ENCODE measurements at regions not wholly inside any gene's neighbourhood (a gene's known extent, or its start where the extent isn't known, plus 50 kb on each side); places are given as distances from the start of the nearest gene placed in this dataset.

DNA sequence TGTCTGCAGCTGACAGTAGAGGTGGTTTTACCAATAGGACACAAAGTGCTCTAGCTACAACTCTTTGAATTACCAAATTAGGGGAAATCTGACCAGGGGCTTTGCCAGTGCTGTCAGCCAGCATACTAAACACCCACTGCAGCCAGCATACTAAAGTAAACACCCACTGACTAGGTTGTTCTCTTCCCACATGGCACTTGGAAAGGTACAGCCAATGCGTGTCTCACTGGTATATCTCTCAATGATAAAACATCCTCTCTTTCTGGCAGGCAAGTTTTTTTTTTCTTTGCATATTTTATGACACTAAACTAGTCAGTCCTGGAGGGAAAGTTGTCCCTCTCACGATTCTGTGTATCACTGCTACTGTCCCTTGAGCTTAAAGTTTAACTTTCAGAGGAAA is 216.1 kb downstream of the TLE1 start:
- no peak overlapping the region for H3K4me3 ChIP-seq (ENCODE audit: low read depth, low read length)
- H3K36me3 ChIP-seq (ENCODE audit: control insufficient read depth, insufficient read depth, low read length): no peaks in the 10 kb centered on the region
- TF ChIP-seq CTCF (IDR thresholded peaks at IDR 0.05; ENCODE audit: insufficient read depth, low read length, poor library complexity, severe bottlenecking): no peak
- H3K27me3 ChIP-seq (ENCODE audit: control insufficient read depth, insufficient read depth, low read length): no peaks in the 10 kb centered on the region
- DNase-seq (ENCODE audit: low read depth): no peak

- Histone ChIP-seq H3K27me3 (ENCODE audit: control insufficient read depth, insufficient read depth, low read length) (no peaks in the 10 kb centered on the region), H3K36me3 (ENCODE audit: control insufficient read depth, insufficient read depth, low read length) (no peaks in the 10 kb centered on the region), H3K4me3 (ENCODE audit: low read depth, low read length) (no peak overlapping the region)
- no peak for DNase-seq (ENCODE audit: low read depth)
- TF ChIP-seq CTCF (IDR thresholded peaks at IDR 0.05; ENCODE audit: insufficient read depth, low read length, poor library complexity, severe bottlenecking): no peak
Measured at GRCh38 chr9:81472701-81473100, 216.6 kb downstream of the TLE1 start.

DNA sequence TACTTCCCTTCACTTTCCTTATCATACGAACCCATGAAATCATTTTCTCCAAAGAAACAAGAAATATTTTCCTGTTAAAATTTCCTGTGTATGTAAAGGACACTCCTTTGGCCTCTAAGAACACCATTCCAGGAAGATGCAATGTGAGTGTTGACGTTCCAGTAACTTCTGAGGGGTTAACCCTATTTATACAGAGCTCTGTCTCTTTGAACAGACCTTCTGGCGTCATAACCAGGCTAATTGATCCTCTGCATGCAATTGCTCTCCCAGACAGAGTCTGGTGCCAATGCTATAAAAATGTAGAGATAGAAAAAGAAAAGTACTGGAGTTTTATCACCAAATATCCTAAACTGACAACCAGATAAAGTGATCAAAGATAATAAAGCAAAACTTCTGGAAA is 218.5 kb downstream of the TLE1 start:
- no peak for TF ChIP-seq CTCF (IDR thresholded peaks at IDR 0.05; ENCODE audit: insufficient read depth, low read length, poor library complexity, severe bottlenecking)
- H3K4me3 ChIP-seq (ENCODE audit: low read depth, low read length): no peak overlapping the region
- H3K36me3 ChIP-seq (ENCODE audit: control insufficient read depth, insufficient read depth, low read length): no peaks in the 10 kb centered on the region
- H3K27me3 ChIP-seq (ENCODE audit: control insufficient read depth, insufficient read depth, low read length): no peaks in the 10 kb centered on the region
- DNase-seq (ENCODE audit: low read depth): no peak

DNA sequence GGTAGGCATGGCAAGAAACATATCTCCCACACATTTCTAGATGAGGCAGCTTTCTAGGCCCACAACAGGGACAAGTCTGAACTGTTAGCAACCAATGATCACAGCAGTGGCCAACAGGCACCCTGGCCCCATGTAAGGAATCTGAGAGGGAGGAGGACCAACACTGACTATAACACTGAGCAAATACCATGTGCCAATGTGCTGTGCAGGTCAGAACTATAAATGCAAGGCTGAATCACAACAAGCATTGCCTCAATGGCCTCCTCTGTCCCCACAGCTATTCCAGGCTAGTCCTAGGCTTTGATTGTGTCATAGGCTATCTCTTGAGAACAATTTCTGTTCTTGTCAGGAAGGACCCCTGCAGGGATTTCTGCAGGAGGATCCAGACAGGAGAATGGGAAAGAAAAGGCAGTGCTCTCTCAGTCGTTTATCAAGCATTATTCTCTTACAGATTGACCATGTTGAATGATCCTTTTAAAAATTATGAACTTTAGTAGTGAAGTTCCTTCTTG is 221.2 kb downstream of the TLE1 start:
- no peak overlapping the region for H3K4me3 ChIP-seq (ENCODE audit: low read depth, low read length)
- DNase-seq (ENCODE audit: low read depth): no peak
- TF ChIP-seq CTCF (IDR thresholded peaks at IDR 0.05; ENCODE audit: insufficient read depth, low read length, poor library complexity, severe bottlenecking): no peak
- H3K36me3 ChIP-seq (ENCODE audit: control insufficient read depth, insufficient read depth, low read length): no peaks in the 10 kb centered on the region
- no peaks in the 10 kb centered on the region for H3K27me3 ChIP-seq (ENCODE audit: control insufficient read depth, insufficient read depth, low read length)

GRCh38 chr9:81466981-81467380 is 222.4 kb downstream of the TLE1 start:
- no peaks in the 10 kb centered on the region for H3K27me3 ChIP-seq (ENCODE audit: control insufficient read depth, insufficient read depth, low read length)
- no peak overlapping the region for H3K4me3 ChIP-seq (ENCODE audit: low read depth, low read length)
- TF ChIP-seq CTCF (IDR thresholded peaks at IDR 0.05; ENCODE audit: insufficient read depth, low read length, poor library complexity, severe bottlenecking): no peak
- DNase-seq (ENCODE audit: low read depth): no peak
- no peaks in the 10 kb centered on the region for H3K36me3 ChIP-seq (ENCODE audit: control insufficient read depth, insufficient read depth, low read length)

- Histone ChIP-seq H3K27me3 (ENCODE audit: control insufficient read depth, insufficient read depth, low read length) (no peaks in the 10 kb centered on the region), H3K36me3 (ENCODE audit: control insufficient read depth, insufficient read depth, low read length) (no peaks in the 10 kb centered on the region), H3K4me3 (ENCODE audit: low read depth, low read length) (no peak overlapping the region)
- no peak for TF ChIP-seq CTCF (IDR thresholded peaks at IDR 0.05; ENCODE audit: insufficient read depth, low read length, poor library complexity, severe bottlenecking)
- no peak for DNase-seq (ENCODE audit: low read depth)
Measured at GRCh38 chr9:81465468-81466011, 223.8 kb downstream of the TLE1 start.

Data from kidney epithelial cell (primary cell).